Kidney epithelial cell (primary cell): ENCODE measurements at regions not wholly inside any gene's neighbourhood (a gene's known extent, or its start where the extent isn't known, plus 50 kb on each side); places are given as distances from the start of the nearest gene placed in this dataset.

Experiments
- DNase-seq: peaks from one replicate; pipeline ENCODE4 v3.0.0-alpha.2; 2010; ENCODE audit warnings: low read depth
- H3K27me3 ChIP-seq: 2 replicates; pipeline ENCODE4 v1.6.0; 2011; ENCODE audit warnings: low read length; ENCODE audit not compliant: control insufficient read depth, insufficient read depth
- H3K36me3 ChIP-seq: 2 replicates; pipeline ENCODE4 v1.5.1; 2011; ENCODE audit warnings: low read length; ENCODE audit not compliant: control insufficient read depth, insufficient read depth
- H3K4me3 ChIP-seq: 2 replicates; pipeline ENCODE4 v1.5.1; 2011; ENCODE audit warnings: low read depth, mild to moderate bottlenecking, control low read depth, low read length
- TF ChIP-seq, protein P1 (sequence below): IDR thresholded peaks from 2 replicates; pipeline ENCODE4 v1.5.1; 2011; ENCODE audit warnings: mild to moderate bottlenecking, moderate library complexity, low read length, control low read depth, inconsistent platforms; ENCODE audit not compliant: insufficient read depth, poor library complexity, severe bottlenecking

DNA sequence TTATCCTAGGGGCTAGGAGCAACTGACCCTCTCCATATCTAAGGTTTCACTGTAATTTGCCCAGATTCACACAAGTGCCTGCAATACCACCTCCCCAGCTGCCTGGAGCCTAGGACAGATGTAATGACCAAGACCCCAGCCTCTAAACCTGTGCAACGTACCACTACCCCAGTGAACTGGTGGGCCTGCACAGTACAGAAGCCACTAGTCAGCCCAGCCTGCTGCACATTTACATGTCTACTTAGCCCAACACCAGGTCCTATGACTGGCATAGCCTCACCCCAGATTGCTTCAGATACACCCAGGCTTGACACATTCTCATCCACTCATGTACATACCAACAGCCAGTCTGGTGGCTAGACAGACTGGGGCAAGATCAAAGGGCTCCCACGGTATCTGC, 1336.6 kb downstream of the BRINP3 start:
- TF ChIP-seq, protein P1, sequence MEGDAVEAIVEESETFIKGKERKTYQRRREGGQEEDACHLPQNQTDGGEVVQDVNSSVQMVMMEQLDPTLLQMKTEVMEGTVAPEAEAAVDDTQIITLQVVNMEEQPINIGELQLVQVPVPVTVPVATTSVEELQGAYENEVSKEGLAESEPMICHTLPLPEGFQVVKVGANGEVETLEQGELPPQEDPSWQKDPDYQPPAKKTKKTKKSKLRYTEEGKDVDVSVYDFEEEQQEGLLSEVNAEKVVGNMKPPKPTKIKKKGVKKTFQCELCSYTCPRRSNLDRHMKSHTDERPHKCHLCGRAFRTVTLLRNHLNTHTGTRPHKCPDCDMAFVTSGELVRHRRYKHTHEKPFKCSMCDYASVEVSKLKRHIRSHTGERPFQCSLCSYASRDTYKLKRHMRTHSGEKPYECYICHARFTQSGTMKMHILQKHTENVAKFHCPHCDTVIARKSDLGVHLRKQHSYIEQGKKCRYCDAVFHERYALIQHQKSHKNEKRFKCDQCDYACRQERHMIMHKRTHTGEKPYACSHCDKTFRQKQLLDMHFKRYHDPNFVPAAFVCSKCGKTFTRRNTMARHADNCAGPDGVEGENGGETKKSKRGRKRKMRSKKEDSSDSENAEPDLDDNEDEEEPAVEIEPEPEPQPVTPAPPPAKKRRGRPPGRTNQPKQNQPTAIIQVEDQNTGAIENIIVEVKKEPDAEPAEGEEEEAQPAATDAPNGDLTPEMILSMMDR: no peak
- H3K27me3 ChIP-seq: no peaks in the 10 kb centered on the region
- H3K4me3 ChIP-seq: no peak overlapping the region
- DNase-seq: no peak
- H3K36me3 ChIP-seq: no peaks in the 10 kb centered on the region

DNA sequence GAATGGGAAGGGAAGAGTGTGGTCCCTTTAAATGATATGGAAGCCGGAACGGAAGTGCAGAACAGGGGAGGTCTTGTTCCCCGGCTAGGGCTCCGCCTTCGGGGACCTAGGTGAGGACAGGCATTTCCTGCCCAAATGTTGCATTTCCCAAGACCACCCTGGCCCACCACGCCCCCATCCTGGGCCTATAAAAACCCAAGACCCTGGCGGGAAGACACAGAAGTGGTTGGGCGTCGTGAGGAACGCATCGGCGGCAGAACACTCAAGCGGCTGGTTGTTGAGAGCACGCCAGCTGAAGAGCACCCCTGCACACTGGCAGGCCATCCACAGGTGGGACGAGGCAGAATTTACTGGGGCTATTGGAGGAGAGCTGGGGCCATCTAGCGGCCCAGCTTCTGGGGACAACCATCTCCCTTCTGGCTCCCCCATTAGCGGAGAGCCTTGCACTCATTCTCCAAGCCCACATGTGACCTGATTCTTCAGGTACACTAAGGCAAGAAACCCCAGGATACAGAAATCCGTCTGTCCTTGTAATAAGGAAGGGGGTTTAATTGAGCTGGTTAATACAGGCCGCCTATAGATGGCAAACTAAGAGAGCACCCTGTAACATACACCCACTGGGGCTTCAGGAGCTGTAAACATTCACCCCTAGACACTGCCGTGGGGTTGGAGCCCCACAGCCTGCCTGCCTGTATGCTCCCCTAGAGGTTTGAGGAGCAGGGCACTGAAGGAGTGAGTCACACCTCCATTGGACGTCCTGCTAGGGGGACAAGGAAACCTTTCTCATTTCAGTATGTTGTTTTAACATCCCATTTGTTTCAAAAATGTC, 1327.9 kb downstream of the BRINP3 start:
- TF ChIP-seq, protein P1: no peak
- H3K36me3 ChIP-seq: no peaks in the 10 kb centered on the region
- no peak overlapping the region for H3K4me3 ChIP-seq
- no peaks in the 10 kb centered on the region for H3K27me3 ChIP-seq
- no peak for DNase-seq

DNA sequence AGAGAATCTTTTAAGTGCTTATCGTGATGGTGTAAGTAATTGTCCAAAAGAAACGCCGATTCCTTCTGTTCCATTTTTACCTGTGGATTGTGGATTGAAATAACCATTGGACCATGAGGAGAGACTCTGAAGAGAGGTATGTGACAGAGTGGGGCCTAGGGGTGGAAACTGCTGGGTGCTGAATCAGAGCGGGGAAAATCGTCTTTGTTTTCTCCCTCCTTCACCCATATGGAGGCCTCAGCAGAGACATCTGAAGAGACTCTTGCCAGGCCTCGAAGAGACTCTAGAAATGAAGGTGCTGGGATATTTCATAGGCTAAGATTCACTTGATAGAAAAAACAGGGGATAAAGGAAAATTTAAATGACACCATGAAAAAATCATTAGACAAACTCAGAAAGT, 1327.0 kb downstream of the BRINP3 start:
- no peak for DNase-seq
- no peaks in the 10 kb centered on the region for H3K36me3 ChIP-seq
- TF ChIP-seq, protein P1: no peak
- H3K27me3 ChIP-seq: no peaks in the 10 kb centered on the region
- H3K4me3 ChIP-seq: no peak overlapping the region

DNA sequence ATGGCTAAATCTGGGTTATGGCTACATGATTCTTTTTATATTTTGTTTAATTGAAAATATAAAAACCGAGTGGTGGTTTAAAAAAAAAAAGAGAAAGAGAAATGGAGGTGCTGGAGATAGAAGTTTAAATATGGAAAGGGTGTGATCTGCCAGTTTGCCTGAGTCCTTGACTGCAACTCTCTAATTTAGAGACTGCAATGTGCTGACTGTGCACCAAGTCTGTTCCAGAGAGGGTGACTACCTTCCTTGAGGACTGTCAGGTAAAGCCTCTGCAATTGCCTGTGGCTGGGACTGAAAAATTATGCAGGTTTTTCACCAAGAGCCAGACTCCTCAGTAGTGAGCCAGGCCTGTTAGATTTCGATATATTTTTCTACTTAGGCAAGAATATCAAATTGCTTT, 1326.3 kb downstream of the BRINP3 start:
- DNase-seq: no peak
- TF ChIP-seq, protein P1: no peak
- Histone ChIP-seq H3K36me3 (no peaks in the 10 kb centered on the region), H3K4me3 (no peak overlapping the region), H3K27me3 (no peaks in the 10 kb centered on the region)

DNA sequence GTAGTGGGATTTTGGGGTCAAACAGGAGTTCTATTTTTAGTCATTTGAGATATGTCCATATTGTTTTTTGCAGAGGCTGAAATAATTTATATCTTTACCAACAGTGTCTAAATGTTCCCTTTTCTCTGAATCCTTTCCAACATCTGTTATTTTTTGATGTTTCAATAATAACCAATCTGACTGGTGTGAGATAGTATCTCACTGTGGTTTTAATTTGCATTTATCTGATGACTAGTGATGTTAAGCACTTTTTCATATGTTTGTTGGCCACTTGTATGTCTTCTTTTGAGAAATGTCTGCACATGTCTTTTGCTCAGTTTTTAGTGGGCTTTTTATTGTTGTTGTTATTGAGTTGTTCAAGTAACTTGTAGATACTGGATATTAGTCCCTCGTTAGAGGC, 1325.0 kb downstream of the BRINP3 start:
- no peak for DNase-seq
- no peaks in the 10 kb centered on the region for H3K27me3 ChIP-seq
- TF ChIP-seq, protein P1: no peak

DNA sequence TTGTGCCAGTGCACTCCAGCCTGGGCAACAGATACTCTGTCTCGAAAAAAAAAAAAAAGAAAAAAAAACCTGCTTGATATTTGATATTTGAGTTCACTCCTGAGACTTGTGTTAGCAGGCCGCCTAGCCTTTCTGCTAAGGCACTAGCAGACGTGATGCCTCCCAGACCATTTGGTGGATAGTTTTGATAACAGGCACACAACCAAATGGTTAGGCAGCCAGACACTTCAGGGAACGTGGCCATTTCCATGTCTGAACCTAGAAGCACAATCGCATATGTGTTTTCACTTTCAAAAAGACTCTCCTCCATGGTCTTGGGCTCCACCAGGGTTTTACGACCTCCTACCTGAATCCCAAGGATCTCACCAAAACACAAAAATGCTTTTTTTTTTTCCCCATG, 1319.5 kb downstream of the BRINP3 start:
- TF ChIP-seq, protein P1: no peak
- no peaks in the 10 kb centered on the region for H3K36me3 ChIP-seq
- no peaks in the 10 kb centered on the region for H3K27me3 ChIP-seq
- DNase-seq: no peak
- H3K4me3 ChIP-seq: no peak overlapping the region

More for the DNA sequence above, 1325.0 kb downstream of the BRINP3 start:
- H3K36me3 ChIP-seq: no peaks in the 10 kb centered on the region
- no peak overlapping the region for H3K4me3 ChIP-seq
